ENCODE measurements at regions not wholly inside any gene's neighbourhood (a gene's known extent, or its start where the extent isn't known, plus 50 kb on each side); places are given as distances from the start of the nearest gene placed in this dataset.

DNA sequence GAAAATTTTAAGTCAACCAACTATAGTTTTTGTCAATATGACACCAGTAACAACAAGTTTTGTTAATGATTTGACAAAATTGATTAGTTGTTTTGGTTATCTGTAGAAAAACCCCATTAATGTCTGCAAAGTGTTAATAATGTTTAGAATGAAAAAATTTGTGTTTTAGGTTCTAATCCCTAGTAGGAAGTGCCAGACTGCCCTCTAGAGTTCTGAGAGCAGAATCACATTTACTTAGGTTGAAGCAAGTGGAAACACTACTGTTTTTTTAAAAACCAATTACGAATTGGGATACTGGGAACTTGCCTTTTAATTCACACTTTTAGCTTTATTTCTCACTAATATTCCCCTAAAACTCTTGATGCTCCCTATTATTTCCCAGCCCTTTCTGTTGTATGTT, 101.1 kb upstream of the CYLC1 start:
- ChIA-PET RAD21 (ENCODE audit: unreplicated experiment) (interaction anchor here (0.9 to 1.1 kb wide), 2 partner anchors 125 to 753 kb away, joined by 3 read pairs; no protein-coding TSS in a partner anchor), POLR2A (no interaction called here), SMC1A (ENCODE audit: uncharacterized antibody, unreplicated experiment) (interaction anchor here (0.6 to 0.7 kb wide), 2 partner anchors 12 to 259 kb away, joined by 3 to 5 read pairs; no protein-coding TSS in a partner anchor), CTCF (interaction anchor here (0.6 to 2.7 kb wide), 3 partner anchors 13 to 1802 kb away, joined by 3 to 13 read pairs (median 4); no protein-coding TSS in a partner anchor)
- no peak overlapping the region for H2AFZ ChIP-seq (ENCODE audit: control insufficient read depth, low read depth, low read length)
- WGBS (ENCODE audit: insufficient coverage, insufficient replicate concordance, low lambda C conversion rate, missing lambda C conversion rate), result 0% methylated on average over 1 of the region's 1 CpG
- ATAC-seq (no peak), FAIRE-seq (no peak), DNase-seq (ENCODE audit: low read depth, low spot score) (no peak)
- H3K36me3 ChIP-seq (ENCODE audit: control insufficient read depth in 2 of 2, insufficient read depth in 2 of 2, low read length in 1 of 2), result no peaks in the 10 kb centered on the region
- H3K4me1 ChIP-seq (ENCODE audit: control insufficient read depth, insufficient read depth, low read length), result no peaks in the 10 kb centered on the region
- BruUV-seq (replicated peaks), result no TSS peak
- H3K4me2 ChIP-seq (ENCODE audit: control insufficient read depth, insufficient read depth), result no peak overlapping the region
- TF ChIP-seq RAD21 (IDR thresholded peaks at IDR 0.05; ENCODE audit: insufficient read depth, low read depth, low read length), result peak; percentile 62
- TF ChIP-seq, protein P1, sequence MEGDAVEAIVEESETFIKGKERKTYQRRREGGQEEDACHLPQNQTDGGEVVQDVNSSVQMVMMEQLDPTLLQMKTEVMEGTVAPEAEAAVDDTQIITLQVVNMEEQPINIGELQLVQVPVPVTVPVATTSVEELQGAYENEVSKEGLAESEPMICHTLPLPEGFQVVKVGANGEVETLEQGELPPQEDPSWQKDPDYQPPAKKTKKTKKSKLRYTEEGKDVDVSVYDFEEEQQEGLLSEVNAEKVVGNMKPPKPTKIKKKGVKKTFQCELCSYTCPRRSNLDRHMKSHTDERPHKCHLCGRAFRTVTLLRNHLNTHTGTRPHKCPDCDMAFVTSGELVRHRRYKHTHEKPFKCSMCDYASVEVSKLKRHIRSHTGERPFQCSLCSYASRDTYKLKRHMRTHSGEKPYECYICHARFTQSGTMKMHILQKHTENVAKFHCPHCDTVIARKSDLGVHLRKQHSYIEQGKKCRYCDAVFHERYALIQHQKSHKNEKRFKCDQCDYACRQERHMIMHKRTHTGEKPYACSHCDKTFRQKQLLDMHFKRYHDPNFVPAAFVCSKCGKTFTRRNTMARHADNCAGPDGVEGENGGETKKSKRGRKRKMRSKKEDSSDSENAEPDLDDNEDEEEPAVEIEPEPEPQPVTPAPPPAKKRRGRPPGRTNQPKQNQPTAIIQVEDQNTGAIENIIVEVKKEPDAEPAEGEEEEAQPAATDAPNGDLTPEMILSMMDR (IDR thresholded peaks at IDR 0.05 in 2 of 3, conservative IDR thresholded peaks at IDR 0.05 in 1 of 3; ENCODE audit: control insufficient read depth in 2 of 3, extremely low read depth in 1 of 3, insufficient read depth in 1 of 3, low read depth in 3 of 3, low read length in 3 of 3), result peak; percentile 43 to 54 (median 47); a peak in 5 of 6 replicates
- peak; percentile 16; the same call in 1 of the 2 replicates for TF ChIP-seq SMC3 (IDR thresholded peaks at IDR 0.05; ENCODE audit: borderline replicate concordance, low read length)
- TF ChIP-seq MEF2A (IDR thresholded peaks at IDR 0.05; ENCODE audit: insufficient read depth, low read depth, low read length), result no peak
- no peaks in the 10 kb centered on the region for H3K9me3 ChIP-seq (replicated peaks; ENCODE audit: control insufficient read depth, insufficient read depth, low read length)
- no peak overlapping the region for H3K27ac ChIP-seq (ENCODE audit: control insufficient read depth, insufficient read depth)
- no peaks in the 10 kb centered on the region for H3K79me2 ChIP-seq (ENCODE audit: control insufficient read depth, insufficient read depth, low read length)
- H4K20me1 ChIP-seq (ENCODE audit: control insufficient read depth, insufficient read depth), result no peaks in the 10 kb centered on the region
- no peak overlapping the region for H3K9ac ChIP-seq (ENCODE audit: control insufficient read depth, insufficient read depth, low read length)
- H3K4me3 ChIP-seq, result no peak overlapping the region
- no peaks in the 10 kb centered on the region for H3K27me3 ChIP-seq (replicated peaks in 1 of 2; ENCODE audit: control insufficient read depth in 2 of 2, insufficient read depth in 2 of 2, low read length in 1 of 2)
- in situ Hi-C loops (cut with MboI), result loop anchor here (25.0 kb wide), 1 partner anchor 748 kb away; no protein-coding TSS in a partner anchor
- intact Hi-C loops (cut with micrococcal nuclease; ENCODE audit: unreplicated experiment), result loop anchor here (1.0 to 2.0 kb wide), 2 partner anchors 291 to 752 kb away; no protein-coding TSS in a partner anchor

DNA sequence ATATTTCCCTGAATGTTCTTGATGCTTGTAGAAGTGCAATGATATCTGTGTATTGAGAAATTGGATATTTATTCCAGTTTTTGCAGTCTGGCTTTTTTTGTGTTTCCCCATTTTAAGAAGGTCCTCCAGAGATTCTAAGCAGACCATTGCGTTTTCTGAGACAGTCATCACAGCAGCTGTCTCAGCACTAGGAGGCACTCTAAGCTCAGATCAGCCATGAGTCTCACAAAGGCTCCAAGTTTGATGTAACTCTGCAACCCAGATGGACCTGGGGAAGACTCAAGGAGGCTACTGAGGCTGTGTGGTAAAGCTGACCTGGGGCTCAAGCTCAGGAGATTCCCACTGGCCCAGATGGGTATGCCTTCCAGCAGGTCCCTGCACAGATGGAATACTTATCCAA, 89.3 kb upstream of the CYLC1 start:
- in situ Hi-C loops (cut with MboI), result loop anchor here (25.0 kb wide), 1 partner anchor 759 kb away; no protein-coding TSS in a partner anchor
- Histone ChIP-seq H3K4me3 (no peak overlapping the region), H3K36me3 (ENCODE audit: control insufficient read depth in 2 of 2, insufficient read depth in 2 of 2, low read length in 1 of 2) (no peaks in the 10 kb centered on the region), H4K20me1 (ENCODE audit: control insufficient read depth, insufficient read depth) (no peaks in the 10 kb centered on the region), H3K79me2 (ENCODE audit: control insufficient read depth, insufficient read depth, low read length) (no peaks in the 10 kb centered on the region), H3K27me3 (replicated peaks in 1 of 2; ENCODE audit: control insufficient read depth in 2 of 2, insufficient read depth in 2 of 2, low read length in 1 of 2) (no peaks in the 10 kb centered on the region), H3K27ac (ENCODE audit: control insufficient read depth, insufficient read depth) (no peak overlapping the region), H3K9ac (ENCODE audit: control insufficient read depth, insufficient read depth, low read length) (no peak overlapping the region), H2AFZ (ENCODE audit: control insufficient read depth, low read depth, low read length) (no peak overlapping the region), H3K9me3 (replicated peaks; ENCODE audit: control insufficient read depth, insufficient read depth, low read length) (no peaks in the 10 kb centered on the region), H3K4me1 (ENCODE audit: control insufficient read depth, insufficient read depth, low read length) (no peaks in the 10 kb centered on the region), H3K4me2 (ENCODE audit: control insufficient read depth, insufficient read depth) (no peak overlapping the region)
- WGBS (ENCODE audit: insufficient coverage, insufficient replicate concordance, low lambda C conversion rate, missing lambda C conversion rate), result 13% methylated on average over 1 of the region's 1 CpG
- FAIRE-seq (no peak), DNase-seq (ENCODE audit: low read depth, low spot score) (no peak), ATAC-seq (no peak)
- intact Hi-C loops (cut with micrococcal nuclease; ENCODE audit: unreplicated experiment), result no loop called here
- BruUV-seq (replicated peaks), result no TSS peak
- SMC1A ChIA-PET (ENCODE audit: uncharacterized antibody, unreplicated experiment), result no interaction called here
- RAD21 ChIA-PET (ENCODE audit: unreplicated experiment), result no interaction called here
- TF ChIP-seq BHLHE40 (IDR thresholded peaks at IDR 0.05; ENCODE audit: borderline replicate concordance in 1 of 2, low read depth in 2 of 2, low read length in 1 of 2) (no peak), RAD21 (IDR thresholded peaks at IDR 0.05; ENCODE audit: insufficient read depth, low read depth, low read length) (0 out of 2 replicates have a peak, but pooled peaks have one; percentile 3)
- CTCF ChIA-PET, result interaction anchor here (1.2 to 1.4 kb wide), 2 partner anchors 10 to 73 kb away, joined by 3 to 4 read pairs; no protein-coding TSS in a partner anchor
- POLR2A ChIA-PET, result no interaction called here

Data from GM12878 (cell line).